ENCODE measurements at regions not wholly inside any gene's neighbourhood (a gene's known extent, or its start where the extent isn't known, plus 50 kb on each side); places are given as distances from the start of the nearest gene placed in this dataset.

DNA sequence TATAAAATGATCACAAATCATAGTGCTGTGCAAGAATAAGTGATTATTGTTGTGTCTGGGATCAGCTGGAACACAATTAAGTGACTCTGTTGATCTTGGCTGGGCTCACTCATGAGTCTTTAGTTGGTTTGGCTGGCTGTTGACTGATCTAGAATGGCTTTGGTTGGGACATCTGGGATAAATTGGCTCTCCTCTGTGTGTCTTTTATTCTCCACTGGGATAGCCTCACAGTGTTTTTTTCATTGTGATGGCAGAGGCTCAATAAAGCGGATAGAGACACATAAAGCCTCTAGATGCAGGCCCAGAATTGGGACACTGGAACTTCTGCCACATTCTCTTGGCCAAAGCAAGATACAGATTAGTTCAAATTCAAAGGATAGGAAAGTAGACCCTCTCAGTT lies 735.6 kb downstream of the PDCD6IP start:
- Histone ChIP-seq H3K36me3 (ENCODE audit: control insufficient read depth, insufficient read depth, low read length) (no peaks in the 10 kb centered on the region), H3K9me3 (no peaks in the 10 kb centered on the region), H3K4me1 (no peaks in the 10 kb centered on the region), H3K4me3 (ENCODE audit: low read depth, low read length) (no peak overlapping the region), H3K27me3 (replicated peaks; ENCODE audit: control insufficient read depth, insufficient read depth, low read length) (no peaks in the 10 kb centered on the region)
- TF ChIP-seq, protein P1, sequence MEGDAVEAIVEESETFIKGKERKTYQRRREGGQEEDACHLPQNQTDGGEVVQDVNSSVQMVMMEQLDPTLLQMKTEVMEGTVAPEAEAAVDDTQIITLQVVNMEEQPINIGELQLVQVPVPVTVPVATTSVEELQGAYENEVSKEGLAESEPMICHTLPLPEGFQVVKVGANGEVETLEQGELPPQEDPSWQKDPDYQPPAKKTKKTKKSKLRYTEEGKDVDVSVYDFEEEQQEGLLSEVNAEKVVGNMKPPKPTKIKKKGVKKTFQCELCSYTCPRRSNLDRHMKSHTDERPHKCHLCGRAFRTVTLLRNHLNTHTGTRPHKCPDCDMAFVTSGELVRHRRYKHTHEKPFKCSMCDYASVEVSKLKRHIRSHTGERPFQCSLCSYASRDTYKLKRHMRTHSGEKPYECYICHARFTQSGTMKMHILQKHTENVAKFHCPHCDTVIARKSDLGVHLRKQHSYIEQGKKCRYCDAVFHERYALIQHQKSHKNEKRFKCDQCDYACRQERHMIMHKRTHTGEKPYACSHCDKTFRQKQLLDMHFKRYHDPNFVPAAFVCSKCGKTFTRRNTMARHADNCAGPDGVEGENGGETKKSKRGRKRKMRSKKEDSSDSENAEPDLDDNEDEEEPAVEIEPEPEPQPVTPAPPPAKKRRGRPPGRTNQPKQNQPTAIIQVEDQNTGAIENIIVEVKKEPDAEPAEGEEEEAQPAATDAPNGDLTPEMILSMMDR (IDR thresholded peaks at IDR 0.05; ENCODE audit: insufficient read depth in 1 of 2, low read depth in 1 of 2, low read length in 1 of 2, severe bottlenecking in 1 of 2, unreplicated experiment in 1 of 2): no peak
- no peak for DNase-seq
- Mint-ChIP-seq H3K36me3 (ENCODE audit: insufficient read depth, unreplicated experiment) (no peaks in the 10 kb centered on the region), H3K9me3 (ENCODE audit: unreplicated experiment) (no peaks in the 10 kb centered on the region), H3K4me1 (ENCODE audit: low read depth, unreplicated experiment) (no peaks in the 10 kb centered on the region), H3K27ac (ENCODE audit: unreplicated experiment) (no peak overlapping the region), H3K4me3 (ENCODE audit: unreplicated experiment) (no peak overlapping the region), H3K27me3 (ENCODE audit: insufficient read depth, unreplicated experiment) (no peaks in the 10 kb centered on the region)
- intact Hi-C loops (cut with micrococcal nuclease; ENCODE audit: unreplicated experiment): no loop called here
- POLR2A ChIA-PET: no interaction called here
- BruUV-seq (replicated peaks): no TSS peak
- CTCF ChIA-PET: interaction anchor here (0.9 kb wide), 1 partner anchor 150 kb away, joined by 3 read pairs; no protein-coding TSS in a partner anchor

DNA sequence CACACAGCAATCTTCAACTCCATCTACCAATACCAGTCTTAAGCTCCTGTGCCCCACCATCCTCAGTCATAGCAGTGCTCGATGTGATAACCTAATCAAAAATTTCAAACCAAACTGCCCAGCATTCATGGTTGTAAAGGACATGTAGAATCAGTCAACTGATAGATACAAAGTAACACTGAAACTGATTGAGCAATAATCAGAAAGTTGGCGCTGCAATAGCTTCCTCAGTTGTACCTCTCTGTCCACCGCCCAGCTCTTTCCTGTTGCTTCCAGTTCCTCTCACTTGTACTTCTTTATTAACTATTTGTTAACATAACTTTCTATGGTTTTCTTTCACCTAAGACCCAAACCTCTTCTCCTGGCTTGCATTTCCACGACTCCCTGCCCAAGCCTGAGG lies 745.7 kb downstream of the PDCD6IP start:
- Mint-ChIP-seq H3K4me3 (ENCODE audit: unreplicated experiment) (no peak overlapping the region), H3K9me3 (ENCODE audit: unreplicated experiment) (no peaks in the 10 kb centered on the region), H3K27ac (ENCODE audit: unreplicated experiment) (no peak overlapping the region), H3K4me1 (ENCODE audit: low read depth, unreplicated experiment) (no peaks in the 10 kb centered on the region), H3K27me3 (ENCODE audit: insufficient read depth, unreplicated experiment) (peaks cover 2% of the 10 kb centered on the region), H3K36me3 (ENCODE audit: insufficient read depth, unreplicated experiment) (no peaks in the 10 kb centered on the region)
- Histone ChIP-seq H3K27me3 (replicated peaks; ENCODE audit: control insufficient read depth, insufficient read depth, low read length) (no peaks in the 10 kb centered on the region), H3K4me1 (no peaks in the 10 kb centered on the region), H3K4me3 (ENCODE audit: low read depth, low read length) (no peak overlapping the region), H3K36me3 (ENCODE audit: control insufficient read depth, insufficient read depth, low read length) (no peaks in the 10 kb centered on the region), H3K9me3 (no peaks in the 10 kb centered on the region)
- no TSS peak for BruUV-seq (replicated peaks)
- intact Hi-C loops (cut with micrococcal nuclease; ENCODE audit: unreplicated experiment): no loop called here
- POLR2A ChIA-PET: no interaction called here
- TF ChIP-seq, protein P1 (IDR thresholded peaks at IDR 0.05; ENCODE audit: insufficient read depth in 1 of 2, low read depth in 1 of 2, low read length in 1 of 2, severe bottlenecking in 1 of 2, unreplicated experiment in 1 of 2): no peak
- DNase-seq: no peak
- CTCF ChIA-PET: no interaction called here

DNA sequence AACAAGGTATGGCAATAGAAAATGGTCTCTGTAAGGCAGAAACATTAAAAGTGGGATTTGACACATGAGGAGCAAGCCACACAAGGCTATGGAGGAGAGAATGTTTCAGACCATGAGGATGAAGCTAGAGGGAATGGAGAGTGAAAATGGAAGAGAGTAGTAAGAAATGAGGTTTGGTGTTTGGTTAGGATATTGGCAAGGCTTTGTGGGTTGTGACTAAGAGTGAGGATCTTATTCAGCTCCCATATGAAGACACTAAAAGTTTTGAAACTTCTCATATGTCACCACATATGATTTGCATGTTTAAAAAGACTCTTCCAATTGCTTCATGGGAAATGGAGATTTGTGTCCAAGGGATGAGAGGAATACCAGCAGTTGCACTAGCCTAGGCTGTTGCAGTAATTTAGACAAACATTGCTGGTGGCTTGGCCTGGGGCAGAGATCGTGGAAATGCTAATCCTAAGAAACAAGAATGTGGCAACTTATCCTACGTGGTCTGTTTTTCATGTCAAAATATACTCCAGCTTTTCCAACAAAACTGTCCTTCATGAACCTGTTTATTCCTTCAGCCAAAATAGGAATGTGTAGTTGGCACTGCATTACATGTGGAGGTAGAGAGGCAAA lies 749.0 kb downstream of the PDCD6IP start:
- Histone ChIP-seq H3K27me3 (replicated peaks; ENCODE audit: control insufficient read depth, insufficient read depth, low read length) (no peaks in the 10 kb centered on the region), H3K36me3 (ENCODE audit: control insufficient read depth, insufficient read depth, low read length) (no peaks in the 10 kb centered on the region), H3K4me1 (no peaks in the 10 kb centered on the region), H3K9me3 (no peaks in the 10 kb centered on the region), H3K4me3 (ENCODE audit: low read depth, low read length) (no peak overlapping the region)
- no TSS peak for BruUV-seq (replicated peaks)
- no peak overlapping the region for H3K27ac Mint-ChIP-seq (ENCODE audit: unreplicated experiment)
- H3K4me3 Mint-ChIP-seq (ENCODE audit: unreplicated experiment): no peak overlapping the region
- DNase-seq: no peak
- H3K36me3 Mint-ChIP-seq (ENCODE audit: insufficient read depth, unreplicated experiment): no peaks in the 10 kb centered on the region
- H3K9me3 Mint-ChIP-seq (ENCODE audit: unreplicated experiment): no peaks in the 10 kb centered on the region
- CTCF ChIA-PET: no interaction called here
- TF ChIP-seq, protein P1 (IDR thresholded peaks at IDR 0.05; ENCODE audit: insufficient read depth in 1 of 2, low read depth in 1 of 2, low read length in 1 of 2, severe bottlenecking in 1 of 2, unreplicated experiment in 1 of 2): no peak
- intact Hi-C loops (cut with micrococcal nuclease; ENCODE audit: unreplicated experiment): no loop called here
- POLR2A ChIA-PET: no interaction called here
- H3K4me1 Mint-ChIP-seq (ENCODE audit: low read depth, unreplicated experiment): no peaks in the 10 kb centered on the region
- no peaks in the 10 kb centered on the region for H3K27me3 Mint-ChIP-seq (ENCODE audit: insufficient read depth, unreplicated experiment)

Measured in Caco-2 (cell line).